Activated T-helper 1 cell treated with anti-CD3 and anti-CD28 coated beads, Interleukin-12 subunit alpha, Interleukin-12 subunit beta, Interleukin-2, Interleukin-4 antibody, amounts not matched to agents 30 ng/mL and 10 ng/mL and 1 ng/mL, durations not matched to agents 14 hours and 24 hours and 36 hours (primary cell): ENCODE measurements at regions not wholly inside any gene's neighbourhood (a gene's known extent, or its start where the extent isn't known, plus 50 kb on each side); places are given as distances from the start of the nearest gene placed in this dataset.

Source experiments
- DNase-seq: peaks from one replicate; pipeline ENCODE4 v3.0.0; 2021; ENCODE audit warnings: low spot score
- H3K27ac Mint-ChIP-seq: one replicate; pipeline ENCODE4 v1.8.0; 2021; ENCODE audit warnings: mild to moderate bottlenecking, mixed read lengths
- H3K27me3 Mint-ChIP-seq: one replicate; pipeline ENCODE4 v1.8.0; 2022; ENCODE audit warnings: mild to moderate bottlenecking, moderate library complexity, mixed read lengths; ENCODE audit not compliant: insufficient read depth
- H3K36me3 Mint-ChIP-seq: one replicate; pipeline ENCODE4 v1.8.0; 2021; ENCODE audit warnings: low read depth, mixed read lengths
- H3K4me1 Mint-ChIP-seq: one replicate; pipeline ENCODE4 v1.8.0; 2021; ENCODE audit warnings: low read depth, mixed read lengths
- H3K4me3 Mint-ChIP-seq: one replicate; pipeline ENCODE4 v1.8.0; 2021; ENCODE audit warnings: mild to moderate bottlenecking, moderate library complexity, mixed read lengths
- H3K9me3 Mint-ChIP-seq: one replicate; pipeline ENCODE4 v1.8.0; 2021; ENCODE audit warnings: mixed read lengths
- intact Hi-C: fragments of 100-400 bp; cut with micrococcal nuclease; formaldehyde crosslinking; loops from one replicate; pipeline ENCODE4 v1.15.1; 2024

- peaks cover 15% of the 10 kb centered on the region for H3K27me3 Mint-ChIP-seq
- no peak overlapping the region for H3K4me3 Mint-ChIP-seq
- no peak overlapping the region for H3K27ac Mint-ChIP-seq
- no peaks in the 10 kb centered on the region for H3K4me1 Mint-ChIP-seq
- no peaks in the 10 kb centered on the region for H3K9me3 Mint-ChIP-seq
- DNase-seq = no peak
- H3K36me3 Mint-ChIP-seq = no peaks in the 10 kb centered on the region
- intact Hi-C loops = no loop called here
Measured at GRCh38 chr12:13463189-13463588, 266.7 kb downstream of the EMP1 start.

DNA sequence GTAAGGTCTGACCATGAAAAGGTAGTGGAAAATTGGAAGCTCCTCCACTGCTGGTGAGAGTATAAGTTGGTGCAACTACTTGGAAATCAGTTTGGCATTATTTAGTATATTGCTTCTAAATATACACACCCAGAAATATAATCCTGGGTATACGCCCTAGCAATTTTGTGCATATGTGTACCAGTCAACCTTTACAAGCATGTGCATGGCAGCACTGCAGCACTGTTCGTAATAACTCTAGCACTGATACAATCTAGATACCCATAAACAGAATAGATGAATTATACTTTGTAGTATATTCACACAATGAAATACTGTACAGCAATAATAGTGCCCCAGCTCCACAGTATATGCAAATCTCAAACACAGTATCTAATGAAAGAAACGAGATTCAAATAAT is 265.9 kb downstream of the EMP1 start:
- no peaks in the 10 kb centered on the region for H3K4me1 Mint-ChIP-seq
- no peak for DNase-seq
- intact Hi-C loops = no loop called here
- peaks cover 9% of the 10 kb centered on the region for H3K27me3 Mint-ChIP-seq
- no peak overlapping the region for H3K4me3 Mint-ChIP-seq
- H3K36me3 Mint-ChIP-seq = no peaks in the 10 kb centered on the region
- H3K9me3 Mint-ChIP-seq = no peaks in the 10 kb centered on the region
- H3K27ac Mint-ChIP-seq = no peak overlapping the region

DNA sequence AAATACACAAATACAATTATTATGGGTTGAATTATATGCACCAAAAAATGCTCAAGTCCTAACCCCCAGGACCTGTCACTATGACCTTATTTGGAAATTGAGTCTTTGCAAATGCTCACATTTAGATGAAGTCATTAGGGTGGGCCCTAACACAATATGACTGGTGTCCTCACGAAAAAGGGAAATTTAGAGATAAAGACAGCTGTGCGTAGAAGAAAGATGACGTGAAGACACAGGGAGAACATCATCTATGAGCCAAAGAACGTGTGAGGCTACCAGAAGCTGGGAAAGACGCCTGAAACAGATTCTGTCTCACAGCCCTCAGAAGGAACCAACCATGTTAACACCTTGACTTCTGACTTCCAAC is 259.2 kb downstream of the EMP1 start:
- intact Hi-C loops = no loop called here
- Mint-ChIP-seq H3K4me3 (no peak overlapping the region), H3K4me1 (no peaks in the 10 kb centered on the region), H3K27ac (no peak overlapping the region), H3K27me3 (no peaks in the 10 kb centered on the region), H3K9me3 (no peaks in the 10 kb centered on the region), H3K36me3 (no peaks in the 10 kb centered on the region)
- no peak for DNase-seq

GRCh38 chr12:13454991-13455777 is 258.7 kb downstream of the EMP1 start:
- intact Hi-C loops = no loop called here
- DNase-seq = no peak
- Mint-ChIP-seq H3K36me3 (no peaks in the 10 kb centered on the region), H3K27me3 (no peaks in the 10 kb centered on the region), H3K4me3 (no peak overlapping the region), H3K4me1 (no peaks in the 10 kb centered on the region), H3K9me3 (no peaks in the 10 kb centered on the region), H3K27ac (no peak overlapping the region)

DNA sequence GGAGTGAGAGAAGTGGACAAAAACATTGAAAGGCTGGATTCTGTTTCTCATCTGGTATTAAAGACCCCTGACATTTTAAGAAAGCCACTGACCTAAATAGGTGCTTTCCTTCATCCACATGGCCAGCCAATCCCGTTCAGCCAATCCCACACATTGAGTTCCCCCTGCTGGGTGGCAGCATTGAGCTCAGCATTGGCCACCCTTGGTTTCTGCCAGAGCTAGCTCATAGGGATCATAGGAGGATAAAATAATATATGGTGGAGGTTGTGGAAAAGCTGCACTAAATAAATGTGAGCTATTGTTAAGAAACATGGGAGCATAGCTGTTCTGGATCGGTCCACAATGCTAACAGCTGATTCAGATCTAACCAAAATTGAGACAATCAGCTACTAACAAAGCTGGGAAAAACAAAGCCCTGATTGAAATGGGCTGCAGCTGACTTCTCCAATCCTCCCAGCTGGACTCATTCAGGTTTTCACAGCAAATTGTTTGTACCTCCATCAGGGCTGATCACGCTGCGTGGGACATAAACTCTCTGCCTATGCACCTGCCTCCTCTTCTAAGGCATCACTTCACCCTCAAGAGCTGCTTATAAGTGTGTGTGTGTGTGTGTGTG is 256.5 kb downstream of the EMP1 start:
- H3K27me3 Mint-ChIP-seq = no peaks in the 10 kb centered on the region
- H3K4me3 Mint-ChIP-seq = no peak overlapping the region
- intact Hi-C loops = no loop called here
- DNase-seq = no peak
- H3K4me1 Mint-ChIP-seq = no peaks in the 10 kb centered on the region
- no peak overlapping the region for H3K27ac Mint-ChIP-seq
- H3K36me3 Mint-ChIP-seq = no peaks in the 10 kb centered on the region
- H3K9me3 Mint-ChIP-seq = no peaks in the 10 kb centered on the region

- no peak overlapping the region for H3K4me3 Mint-ChIP-seq
- intact Hi-C loops = no loop called here
- H3K36me3 Mint-ChIP-seq = no peaks in the 10 kb centered on the region
- H3K9me3 Mint-ChIP-seq = no peaks in the 10 kb centered on the region
- no peak overlapping the region for H3K27ac Mint-ChIP-seq
- no peaks in the 10 kb centered on the region for H3K4me1 Mint-ChIP-seq
- H3K27me3 Mint-ChIP-seq = no peaks in the 10 kb centered on the region
- no peak for DNase-seq
Measured at GRCh38 chr12:13451776-13452175, 255.2 kb downstream of the EMP1 start.

DNA sequence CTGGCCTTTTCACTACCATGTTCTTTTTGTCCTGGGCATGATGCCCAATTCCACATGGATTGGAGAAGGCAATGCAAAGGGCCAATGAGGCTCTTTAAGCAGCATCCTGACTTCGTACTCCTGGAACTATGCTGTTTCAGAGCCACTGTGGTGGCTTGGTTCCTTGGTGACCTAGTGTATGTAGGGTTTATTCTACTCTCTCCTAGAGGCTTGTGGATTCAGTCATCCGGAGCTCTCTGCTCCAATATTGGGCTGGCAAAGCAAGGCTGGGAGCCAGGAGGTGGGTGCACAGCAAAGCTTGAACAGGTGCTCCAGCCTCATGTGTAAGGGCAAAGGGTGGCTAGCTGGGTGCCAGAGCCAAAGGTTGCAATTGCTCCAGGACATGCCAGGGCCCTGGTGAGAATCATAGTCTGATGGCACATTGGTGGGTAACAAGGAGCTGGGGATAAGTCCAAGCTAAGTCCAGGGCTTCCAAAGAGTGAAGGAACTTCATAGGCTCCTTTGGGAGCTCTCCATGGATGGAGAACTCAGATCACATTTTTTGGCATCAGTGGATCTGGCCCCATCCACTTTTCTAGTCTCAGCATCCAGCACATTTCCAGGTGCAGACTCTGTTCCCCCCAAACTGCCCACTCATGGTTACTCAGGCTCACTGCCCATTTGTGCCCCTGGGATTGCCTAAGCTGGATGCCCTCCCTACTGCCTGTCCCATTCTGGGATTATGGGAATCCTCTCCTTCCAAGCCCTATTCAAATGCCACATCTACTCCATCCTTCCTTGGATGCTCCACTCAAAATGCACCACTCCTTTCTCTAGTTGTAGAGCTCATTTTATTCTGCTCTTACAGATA is 253.9 kb downstream of the EMP1 start:
- H3K27me3 Mint-ChIP-seq = no peaks in the 10 kb centered on the region
- H3K36me3 Mint-ChIP-seq = no peaks in the 10 kb centered on the region
- H3K27ac Mint-ChIP-seq = no peak overlapping the region
- no peaks in the 10 kb centered on the region for H3K4me1 Mint-ChIP-seq
- no peak overlapping the region for H3K4me3 Mint-ChIP-seq
- no peaks in the 10 kb centered on the region for H3K9me3 Mint-ChIP-seq
- intact Hi-C loops = no loop called here
- no peak for DNase-seq

DNA sequence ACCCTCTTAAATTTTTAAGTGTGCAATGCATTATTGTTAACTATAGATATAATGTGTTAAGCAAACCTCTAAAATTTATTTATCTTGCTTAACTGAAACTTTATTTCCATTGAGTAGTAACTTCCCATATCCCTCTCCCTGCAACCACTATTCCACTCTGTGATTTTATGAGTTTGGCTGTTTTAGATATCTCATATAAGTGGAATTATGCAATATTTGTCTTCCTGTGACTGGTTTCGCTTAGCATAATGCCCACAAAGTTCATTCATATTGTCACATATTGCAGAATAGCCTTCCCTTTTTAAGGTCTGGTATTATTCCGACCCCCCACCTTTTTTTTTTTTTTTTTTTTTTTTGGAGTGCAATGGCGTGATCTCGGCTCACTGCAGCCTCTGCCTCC is 247.6 kb downstream of the EMP1 start:
- intact Hi-C loops = no loop called here
- DNase-seq = no peak
- H3K4me1 Mint-ChIP-seq = no peaks in the 10 kb centered on the region
- H3K36me3 Mint-ChIP-seq = no peaks in the 10 kb centered on the region
- H3K27me3 Mint-ChIP-seq = no peaks in the 10 kb centered on the region
- no peak overlapping the region for H3K27ac Mint-ChIP-seq
- H3K4me3 Mint-ChIP-seq = no peak overlapping the region
- H3K9me3 Mint-ChIP-seq = no peaks in the 10 kb centered on the region

GRCh38 chr12:13443498-13443897 is 247.0 kb downstream of the EMP1 start:
- H3K27ac Mint-ChIP-seq = no peak overlapping the region
- H3K9me3 Mint-ChIP-seq = no peaks in the 10 kb centered on the region
- no peaks in the 10 kb centered on the region for H3K4me1 Mint-ChIP-seq
- no peaks in the 10 kb centered on the region for H3K36me3 Mint-ChIP-seq
- no peak for DNase-seq
- no peaks in the 10 kb centered on the region for H3K27me3 Mint-ChIP-seq
- intact Hi-C loops = no loop called here
- no peak overlapping the region for H3K4me3 Mint-ChIP-seq

GRCh38 chr12:13443028-13443427 is 246.5 kb downstream of the EMP1 start:
- H3K4me1 Mint-ChIP-seq = no peaks in the 10 kb centered on the region
- no peak overlapping the region for H3K27ac Mint-ChIP-seq
- DNase-seq = no peak
- intact Hi-C loops = no loop called here
- no peaks in the 10 kb centered on the region for H3K27me3 Mint-ChIP-seq
- no peak overlapping the region for H3K4me3 Mint-ChIP-seq
- H3K36me3 Mint-ChIP-seq = no peaks in the 10 kb centered on the region
- no peaks in the 10 kb centered on the region for H3K9me3 Mint-ChIP-seq

- Mint-ChIP-seq H3K27me3 (no peaks in the 10 kb centered on the region), H3K9me3 (no peaks in the 10 kb centered on the region), H3K4me1 (no peaks in the 10 kb centered on the region), H3K36me3 (no peaks in the 10 kb centered on the region), H3K4me3 (no peak overlapping the region), H3K27ac (no peak overlapping the region)
- no peak for DNase-seq
- intact Hi-C loops = no loop called here
Measured at GRCh38 chr12:13442457-13442856, 245.9 kb downstream of the EMP1 start.

- no peak overlapping the region for H3K4me3 Mint-ChIP-seq
- DNase-seq = no peak
- intact Hi-C loops = no loop called here
- H3K36me3 Mint-ChIP-seq = no peaks in the 10 kb centered on the region
- no peaks in the 10 kb centered on the region for H3K4me1 Mint-ChIP-seq
- H3K27me3 Mint-ChIP-seq = peaks cover 2% of the 10 kb centered on the region
- H3K27ac Mint-ChIP-seq = no peak overlapping the region
- H3K9me3 Mint-ChIP-seq = no peaks in the 10 kb centered on the region
Measured at GRCh38 chr12:13440844-13441243, 244.3 kb downstream of the EMP1 start.

DNA sequence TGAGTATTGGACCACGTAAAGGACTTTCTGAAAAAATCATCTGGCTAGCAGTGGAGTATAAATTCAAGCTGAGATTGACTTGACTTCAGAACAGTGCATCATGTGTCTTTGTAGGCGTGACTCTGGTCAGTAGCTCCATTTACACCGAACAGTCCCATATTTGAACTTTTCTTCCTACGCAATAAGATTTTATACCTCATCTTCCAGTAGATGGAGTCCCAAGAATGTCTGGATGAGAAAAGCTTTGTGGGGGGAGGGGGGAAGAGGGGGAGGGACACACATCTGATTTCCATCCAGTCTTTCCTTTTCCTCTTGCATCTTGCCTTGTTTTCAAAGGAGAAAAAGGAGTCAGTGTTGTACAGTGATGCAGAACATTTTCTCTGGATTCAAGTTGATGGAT is 241.0 kb downstream of the EMP1 start:
- Mint-ChIP-seq H3K27ac (no peak overlapping the region), H3K4me3 (no peak overlapping the region), H3K27me3 (peaks cover 2% of the 10 kb centered on the region), H3K9me3 (no peaks in the 10 kb centered on the region), H3K4me1 (no peaks in the 10 kb centered on the region), H3K36me3 (no peaks in the 10 kb centered on the region)
- intact Hi-C loops = no loop called here
- no peak for DNase-seq
